IPS-20b (cell line): ENCODE measurements at regions not wholly inside any gene's neighbourhood (a gene's known extent, or its start where the extent isn't known, plus 50 kb on each side); places are given as distances from the start of the nearest gene placed in this dataset.

Source experiments
- H3K27ac ChIP-seq: one replicate; pipeline ENCODE4 v1.5.1; 2013; ENCODE audit warnings: low read length
- H3K27me3 ChIP-seq: 2 replicates; pipeline ENCODE4 v1.6.1; 2013; ENCODE audit warnings: mild to moderate bottlenecking, low read length, inconsistent platforms; ENCODE audit not compliant: insufficient read depth
- H3K36me3 ChIP-seq: 2 replicates; pipeline ENCODE4 v1.6.1; 2013; ENCODE audit warnings: low read depth, mild to moderate bottlenecking, inconsistent platforms, low read length, moderate library complexity; ENCODE audit not compliant: insufficient read depth
- H3K4me1 ChIP-seq: 2 replicates; pipeline ENCODE4 v1.6.1; 2013; ENCODE audit warnings: mild to moderate bottlenecking, control low read depth, inconsistent platforms, low read length, moderate library complexity; ENCODE audit not compliant: insufficient read depth
- H3K4me3 ChIP-seq: 2 replicates; pipeline ENCODE4 v1.5.1; 2013; ENCODE audit warnings: mild to moderate bottlenecking, low read length, inconsistent platforms
- H3K9ac ChIP-seq: 2 replicates; pipeline ENCODE4 v1.6.1; 2013; ENCODE audit warnings: low read depth, mild to moderate bottlenecking, inconsistent platforms, low read length, moderate library complexity
- H3K9me3 ChIP-seq: 2 replicates; pipeline ENCODE4 v1.6.1; 2013; ENCODE audit warnings: mild to moderate bottlenecking, low read depth, low read length, inconsistent platforms; ENCODE audit not compliant: insufficient read depth

- H3K4me1 ChIP-seq, result no peaks in the 10 kb centered on the region
- no peaks in the 10 kb centered on the region for H3K27me3 ChIP-seq
- no peaks in the 10 kb centered on the region for H3K36me3 ChIP-seq
- no peak overlapping the region for H3K27ac ChIP-seq
- no peaks in the 10 kb centered on the region; the same call in 1 of the 2 replicates for H3K9me3 ChIP-seq
- H3K9ac ChIP-seq, result no peak overlapping the region
- no peak overlapping the region for H3K4me3 ChIP-seq
These were observed 295.0 kb downstream of the LMO7 start for GRCh38 chr13:75931116-75931515.

- Histone ChIP-seq H3K27ac (no peak overlapping the region), H3K4me1 (no peaks in the 10 kb centered on the region), H3K9me3 (no peaks in the 10 kb centered on the region; the same call in 1 of the 2 replicates), H3K9ac (no peak overlapping the region), H3K36me3 (no peaks in the 10 kb centered on the region), H3K27me3 (no peaks in the 10 kb centered on the region), H3K4me3 (no peak overlapping the region)
These were observed 292.9 kb downstream of the LMO7 start for GRCh38 chr13:75929076-75929475.

GRCh38 chr13:75927183-75927669, 291.1 kb downstream of the LMO7 start:
- H3K9me3 ChIP-seq, result no peaks in the 10 kb centered on the region; the same call in 1 of the 2 replicates

GRCh38 chr13:75920536-75920935, 284.4 kb downstream of the LMO7 start:
- H3K27me3 ChIP-seq, result no peaks in the 10 kb centered on the region
- H3K4me3 ChIP-seq, result no peak overlapping the region
- H3K4me1 ChIP-seq, result no peaks in the 10 kb centered on the region
- H3K36me3 ChIP-seq, result no peaks in the 10 kb centered on the region
- H3K9ac ChIP-seq, result no peak overlapping the region
- no peaks in the 10 kb centered on the region for H3K9me3 ChIP-seq
- H3K27ac ChIP-seq, result no peak overlapping the region

More at GRCh38 chr13:75927183-75927669, 291.1 kb downstream of the LMO7 start:
- no peaks in the 10 kb centered on the region for H3K27me3 ChIP-seq
- no peak overlapping the region for H3K27ac ChIP-seq
- no peak overlapping the region for H3K4me3 ChIP-seq
- H3K9ac ChIP-seq, result no peak overlapping the region
- H3K36me3 ChIP-seq, result no peaks in the 10 kb centered on the region
- no peaks in the 10 kb centered on the region for H3K4me1 ChIP-seq

GRCh38 chr13:75919660-75920199, 283.6 kb downstream of the LMO7 start:
- Histone ChIP-seq H3K27me3 (no peaks in the 10 kb centered on the region), H3K36me3 (no peaks in the 10 kb centered on the region), H3K27ac (no peak overlapping the region), H3K4me3 (no peak overlapping the region), H3K4me1 (no peaks in the 10 kb centered on the region), H3K9ac (no peak overlapping the region), H3K9me3 (no peaks in the 10 kb centered on the region)

- Histone ChIP-seq H3K27ac (no peak overlapping the region), H3K9ac (no peak overlapping the region), H3K9me3 (no peaks in the 10 kb centered on the region), H3K4me3 (no peak overlapping the region), H3K36me3 (no peaks in the 10 kb centered on the region), H3K4me1 (no peaks in the 10 kb centered on the region), H3K27me3 (no peaks in the 10 kb centered on the region)
These were observed 278.9 kb downstream of the LMO7 start for GRCh38 chr13:75915066-75915465.

GRCh38 chr13:75913925-75914324, 277.8 kb downstream of the LMO7 start:
- Histone ChIP-seq H3K4me3 (no peak overlapping the region), H3K4me1 (no peaks in the 10 kb centered on the region), H3K9me3 (no peaks in the 10 kb centered on the region), H3K27me3 (no peaks in the 10 kb centered on the region), H3K27ac (no peak overlapping the region), H3K9ac (no peak overlapping the region), H3K36me3 (no peaks in the 10 kb centered on the region)

GRCh38 chr13:75910591-75910990, 274.5 kb downstream of the LMO7 start:
- Histone ChIP-seq H3K36me3 (no peaks in the 10 kb centered on the region), H3K9me3 (no peaks in the 10 kb centered on the region), H3K4me3 (no peak overlapping the region), H3K27me3 (no peaks in the 10 kb centered on the region), H3K27ac (no peak overlapping the region), H3K4me1 (no peaks in the 10 kb centered on the region), H3K9ac (no peak overlapping the region)
